Right lobe of liver (tissue), 6 donors: ENCODE measurements at regions not wholly inside any gene's neighbourhood (a gene's known extent, or its start where the extent isn't known, plus 50 kb on each side); places are given as distances from the start of the nearest gene placed in this dataset.

Experiments used
- ATAC-seq, 4 donors: fragments of 200-7000 bp; cut with Tn5 transposase; one replicate each; pipeline ENCODE4 v1.9.1; 2020; ENCODE audit warnings: mild to moderate bottlenecking in 4 of 4, moderate library complexity in 4 of 4
- DNase-seq, 3 donors: peaks; one replicate each; pipeline ENCODE4 v3.0.0-alpha.2; 2020
- H3K27ac ChIP-seq, 3 donors: fragments of 200-600 bp; one replicate each; pipeline ENCODE4 v1.8.0; 2022
- H3K27me3 ChIP-seq, 2 donors: fragments of 200-600 bp; one replicate each; pipeline ENCODE4 v1.8.0; 2022
- H3K36me3 ChIP-seq, 4 donors: fragments of 200-600 bp; sonication (generic) in 1 of 4; one replicate each; pipeline versions ENCODE4 v1.5.1 to v1.8.0; 2017 to 2022; ENCODE audit warnings: control low read depth in 1 of 4
- H3K4me1 ChIP-seq, 4 donors: fragments of 200-600 bp; sonication (generic) in 1 of 4; one replicate each; pipeline versions ENCODE4 v1.5.1 to v1.8.0; 2017 to 2022; ENCODE audit warnings: control low read depth in 1 of 4
- H3K4me3 ChIP-seq, 3 donors: fragments of 200-600 bp; one replicate each; pipeline ENCODE4 v1.8.0; 2022
- H3K9me3 ChIP-seq, 4 donors: fragments of 200-600 bp; sonication (generic) in 1 of 4; one replicate each; pipeline versions ENCODE4 v1.5.1 to v1.8.0; 2017 to 2022; ENCODE audit warnings: control low read depth in 1 of 4
- CTCF ChIP-seq, 4 donors: fragments of 200-600 bp in 3 of 4; fragments of 450-650 bp in 1 of 4; IDR thresholded peaks; one replicate each; pipeline versions ENCODE4 v1.5.1 to v1.8.0; 2016 to 2022; ENCODE audit warnings: antibody characterized with exemption in 4 of 4, mild to moderate bottlenecking in 2 of 4
- POLR2A ChIP-seq: fragments of 450-650 bp; IDR thresholded peaks from one replicate; pipeline ENCODE4 v1.6.1; 2017; ENCODE audit warnings: antibody characterized with exemption, mild to moderate bottlenecking
- WGBS: methylation state at CpG from one replicate; pipeline ENCODE4 v1.1.6; 2018; ENCODE audit warnings: low coverage, low lambda C conversion rate; ENCODE audit not compliant: insufficient coverage; ENCODE audit errors: missing lambda C conversion rate; 5-methylcytosine and 5-hydroxymethylcytosine counted together
- intact Hi-C, 2 donors: fragments of 100-400 bp; cut with DNase I; formaldehyde crosslinking; loops; one replicate each; pipeline versions ENCODE4 v1.11.2 to v1.14.1; 2022
- donor health status: DM: no; HTN: yes; CAD: no.
- donor health status: DM: no; HTN: no; CAD: no.
- donor health status: DM: no; HTN: no; CAD: no.
- donor health status: DM: no; HTN: yes; CAD: no.
- donor health status: DM: no; HTN: yes; CAD: no.

- peak overlapping the region in 1 of 3 donors; percentile 59 for H3K27ac ChIP-seq
- intact Hi-C loops: no loop called here
- H3K36me3 ChIP-seq: no peaks in the 10 kb centered on the region
- no peaks in the 10 kb centered on the region for H3K27me3 ChIP-seq
- peaks cover 0 to 4% (median 0%) of the 10 kb centered on the region in 4 donors for H3K4me1 ChIP-seq
- H3K4me3 ChIP-seq: no peak overlapping the region
- no peaks in the 10 kb centered on the region for H3K9me3 ChIP-seq
- no peak for TF ChIP-seq POLR2A
- no peak for TF ChIP-seq CTCF (IDR thresholded peaks at IDR 0.05)
- ATAC-seq (peak; percentile 44 to 87 (median 68)), DNase-seq (no peak)
- 53% methylated on average over 2 of the region's 2 CpGs for WGBS
Observed at GRCh38 chr6:139764498-139764986, 390.1 kb upstream of the CITED2 start.

GRCh38 chr6:139763468-139764210 lies 389.2 kb upstream of the CITED2 start:
- no peaks in the 10 kb centered on the region for H3K36me3 ChIP-seq
- no peak overlapping the region for H3K4me3 ChIP-seq
- H3K27ac ChIP-seq: peak overlapping the region in 1 of 3 donors; percentile 59
- ATAC-seq (no peak), DNase-seq (no peak)
- no peaks in the 10 kb centered on the region for H3K9me3 ChIP-seq
- 65% methylated on average over 4 of the region's 4 CpGs for WGBS
- TF ChIP-seq CTCF (IDR thresholded peaks at IDR 0.05) (no peak), POLR2A (no peak)
- H3K4me1 ChIP-seq: peaks cover 0 to 4% (median 0%) of the 10 kb centered on the region in 4 donors
- H3K27me3 ChIP-seq: no peaks in the 10 kb centered on the region
- intact Hi-C loops: no loop called here

- Histone ChIP-seq H3K9me3 (no peaks in the 10 kb centered on the region), H3K4me1 (peaks cover 0 to 8% (median 2%) of the 10 kb centered on the region in 4 donors), H3K36me3 (no peaks in the 10 kb centered on the region), H3K27ac (no peak overlapping the region), H3K4me3 (no peak overlapping the region), H3K27me3 (no peaks in the 10 kb centered on the region)
- 34% methylated on average over 4 of the region's 4 CpGs for WGBS
- ATAC-seq (peak; percentile 55 to 65 (median 60)), DNase-seq (no peak)
- intact Hi-C loops: no loop called here
- TF ChIP-seq POLR2A (no peak), CTCF (IDR thresholded peaks at IDR 0.05) (peak in 1 of 4 donors; percentile 14)
Observed at GRCh38 chr6:139762587-139763031, 388.2 kb upstream of the CITED2 start.

GRCh38 chr6:139760128-139760527 lies 385.7 kb upstream of the CITED2 start:
- 61% methylated on average over 3 of the region's 3 CpGs for WGBS
- no peaks in the 10 kb centered on the region for H3K36me3 ChIP-seq
- H3K4me3 ChIP-seq: no peak overlapping the region
- H3K9me3 ChIP-seq: no peaks in the 10 kb centered on the region
- DNase-seq: no peak
- TF ChIP-seq CTCF (IDR thresholded peaks at IDR 0.05): no peak
- no peak for TF ChIP-seq POLR2A
- intact Hi-C loops: no loop called here
- no peak for ATAC-seq
- no peak overlapping the region for H3K27ac ChIP-seq
- H3K27me3 ChIP-seq: no peaks in the 10 kb centered on the region
- H3K4me1 ChIP-seq: peaks cover 0 to 17% (median 0%) of the 10 kb centered on the region in 4 donors
